GM13976 (cell line): ENCODE measurements at regions not wholly inside any gene's neighbourhood (a gene's known extent, or its start where the extent isn't known, plus 50 kb on each side); places are given as distances from the start of the nearest gene placed in this dataset.

Source experiments
- DNase-seq: peaks from one replicate; pipeline ENCODE4 v3.0.0; 2012; ENCODE audit warnings: low spot score
- in situ Hi-C: fragments of 300-500 bp; cut with MboI; formaldehyde crosslinking; loops from one replicate; pipeline ENCODE4 v1.12.0; 2022; ENCODE audit warnings: low sequenced_read_pairs, mixed read lengths, inconsistent platforms; ENCODE audit not compliant: unreplicated experiment
- TF ChIP-seq, protein P1 (sequence below): IDR thresholded peaks from 2 replicates; pipeline ENCODE4 v1.5.1; 2012; ENCODE audit warnings: borderline replicate concordance, mild to moderate bottlenecking; ENCODE audit not compliant: insufficient read depth; ENCODE audit errors: extremely low read depth, missing control alignments, control extremely low read depth

GRCh38 chr9:103898550-103898949, 195.6 kb upstream of the SMC2 start:
- no peak for DNase-seq
- TF ChIP-seq, protein P1, sequence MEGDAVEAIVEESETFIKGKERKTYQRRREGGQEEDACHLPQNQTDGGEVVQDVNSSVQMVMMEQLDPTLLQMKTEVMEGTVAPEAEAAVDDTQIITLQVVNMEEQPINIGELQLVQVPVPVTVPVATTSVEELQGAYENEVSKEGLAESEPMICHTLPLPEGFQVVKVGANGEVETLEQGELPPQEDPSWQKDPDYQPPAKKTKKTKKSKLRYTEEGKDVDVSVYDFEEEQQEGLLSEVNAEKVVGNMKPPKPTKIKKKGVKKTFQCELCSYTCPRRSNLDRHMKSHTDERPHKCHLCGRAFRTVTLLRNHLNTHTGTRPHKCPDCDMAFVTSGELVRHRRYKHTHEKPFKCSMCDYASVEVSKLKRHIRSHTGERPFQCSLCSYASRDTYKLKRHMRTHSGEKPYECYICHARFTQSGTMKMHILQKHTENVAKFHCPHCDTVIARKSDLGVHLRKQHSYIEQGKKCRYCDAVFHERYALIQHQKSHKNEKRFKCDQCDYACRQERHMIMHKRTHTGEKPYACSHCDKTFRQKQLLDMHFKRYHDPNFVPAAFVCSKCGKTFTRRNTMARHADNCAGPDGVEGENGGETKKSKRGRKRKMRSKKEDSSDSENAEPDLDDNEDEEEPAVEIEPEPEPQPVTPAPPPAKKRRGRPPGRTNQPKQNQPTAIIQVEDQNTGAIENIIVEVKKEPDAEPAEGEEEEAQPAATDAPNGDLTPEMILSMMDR: no peak
- in situ Hi-C loops: no loop called here

DNA sequence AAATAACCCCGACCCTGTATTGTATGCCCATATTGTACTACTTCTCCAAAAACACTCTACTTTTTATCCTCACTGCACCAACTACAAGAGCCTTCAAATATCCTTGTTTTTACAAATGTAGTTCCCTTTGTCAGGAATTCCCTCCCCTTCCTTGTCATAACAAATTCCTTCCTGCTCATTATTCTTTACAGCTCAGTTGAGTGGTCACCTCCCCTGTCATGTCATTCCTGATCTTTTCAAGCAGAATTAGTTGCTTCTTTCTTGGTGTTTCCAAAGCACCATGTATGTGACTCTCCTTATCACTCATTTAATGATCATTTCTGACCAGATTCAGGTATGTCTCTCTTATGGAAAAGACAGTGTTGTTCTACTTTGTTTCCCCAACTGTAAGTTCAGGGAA, 194.2 kb upstream of the SMC2 start:
- in situ Hi-C loops: no loop called here
- no peak for DNase-seq
- TF ChIP-seq, protein P1: no peak

- DNase-seq: no peak
- in situ Hi-C loops: no loop called here
- TF ChIP-seq, protein P1: no peak
Observed at GRCh38 chr9:103900466-103900865, 193.6 kb upstream of the SMC2 start.

- no peak for DNase-seq
- TF ChIP-seq, protein P1: no peak
- in situ Hi-C loops: no loop called here
Observed at GRCh38 chr9:103902263-103902662, 191.8 kb upstream of the SMC2 start.

DNA sequence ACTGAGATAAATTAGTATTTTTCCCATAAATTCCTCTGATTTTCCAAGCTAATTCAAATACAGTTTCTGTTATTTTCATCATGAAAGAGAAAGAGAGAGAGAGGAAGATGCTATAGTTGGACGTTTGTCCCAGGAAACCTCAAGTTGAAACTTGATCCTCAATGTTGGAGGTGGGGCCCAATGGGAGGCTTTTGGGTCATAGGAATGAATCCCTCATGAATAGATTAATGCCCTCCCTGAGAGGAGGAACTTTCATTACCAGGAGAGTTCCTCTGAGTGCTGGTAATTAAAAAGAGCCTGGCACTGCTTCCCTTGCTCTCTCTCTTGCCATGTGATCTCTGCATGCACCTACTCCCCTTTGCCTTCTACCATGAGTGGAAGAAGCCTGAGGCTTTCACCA, 189.9 kb upstream of the SMC2 start:
- in situ Hi-C loops: no loop called here
- DNase-seq: no peak
- TF ChIP-seq, protein P1: no peak

DNA sequence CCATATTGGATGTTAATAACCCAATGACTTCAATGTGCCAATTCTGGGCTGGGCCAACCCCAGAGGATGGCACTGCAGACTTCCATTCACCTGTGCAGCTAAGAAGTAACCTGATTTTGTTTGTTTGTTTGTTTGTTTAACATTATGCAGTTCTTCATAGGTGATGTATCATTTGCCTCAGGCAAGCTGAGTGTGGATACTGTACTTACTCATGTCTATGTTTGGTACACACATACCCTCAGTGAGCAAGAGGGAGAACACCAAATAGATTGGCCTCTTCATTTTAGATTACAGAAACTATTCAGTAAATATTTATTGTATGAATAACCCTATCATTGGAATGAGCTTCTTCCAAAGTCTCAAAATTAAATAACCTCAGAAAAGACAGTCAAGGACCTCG, 180.2 kb upstream of the SMC2 start:
- TF ChIP-seq, protein P1: no peak
- in situ Hi-C loops: no loop called here
- no peak for DNase-seq
